Astrocyte (in vitro differentiated cells and primary cell): ENCODE measurements at regions not wholly inside any gene's neighbourhood (a gene's known extent, or its start where the extent isn't known, plus 50 kb on each side); places are given as distances from the start of the nearest gene placed in this dataset.

ENCODE experiments used
- DNase-seq: peaks from one replicate; pipeline ENCODE4 v3.0.0-alpha.2; 2010; ENCODE audit warnings: low read depth
- FAIRE-seq: peaks from 2 replicates; lab custom pipeline; 2011; peaks lifted over from hg19 to GRCh38; lab: Jason Lieb, UNC
- H2AFZ ChIP-seq: 2 replicates; pipeline ENCODE4 v1.6.0; 2012; ENCODE audit warnings: low read depth, low read length, inconsistent platforms
- H3K27ac ChIP-seq: 2 replicates; pipeline ENCODE4 v1.5.1; 2011; ENCODE audit warnings: low read depth, low read length, inconsistent platforms
- H3K27me3 ChIP-seq: 2 replicates; pipeline ENCODE4 v1.6.0; 2011; ENCODE audit warnings: low read length, inconsistent platforms; ENCODE audit not compliant: insufficient read depth
- H3K36me3 ChIP-seq: 2 replicates; pipeline ENCODE4 v1.5.1; 2011; ENCODE audit warnings: low read length, inconsistent platforms; ENCODE audit not compliant: insufficient read depth
- H3K4me1 ChIP-seq: 2 replicates; pipeline ENCODE4 v1.5.1; 2011; ENCODE audit warnings: low read length, inconsistent platforms; ENCODE audit not compliant: insufficient read depth
- H3K4me2 ChIP-seq: 2 replicates; pipeline ENCODE4 v1.6.0; 2012; ENCODE audit warnings: low read length, inconsistent platforms
- H3K4me3 ChIP-seq: 2 replicates; pipeline ENCODE4 v1.5.1; 2011; ENCODE audit warnings: low read depth, mild to moderate bottlenecking, low read length, inconsistent platforms; ENCODE audit not compliant: insufficient read depth
- H3K79me2 ChIP-seq: 2 replicates; pipeline ENCODE4 v1.6.0; 2012; ENCODE audit warnings: mild to moderate bottlenecking, low read length, inconsistent platforms; ENCODE audit not compliant: insufficient read depth
- H3K9ac ChIP-seq: 2 replicates; pipeline ENCODE4 v1.6.0; 2012; ENCODE audit warnings: mild to moderate bottlenecking, low read length, inconsistent platforms
- H3K9me3 ChIP-seq: 2 replicates; pipeline ENCODE4 v1.5.1; 2012; ENCODE audit warnings: low read depth, mild to moderate bottlenecking, low read length, inconsistent platforms; ENCODE audit not compliant: insufficient read depth
- H4K20me1 ChIP-seq: 2 replicates; pipeline ENCODE4 v1.6.0; 2012; ENCODE audit warnings: low read length, inconsistent platforms; ENCODE audit not compliant: insufficient read depth
- H3K27ac Mint-ChIP-seq: one replicate; pipeline ENCODE4 v1.8.0; 2021; ENCODE audit warnings: mild to moderate bottlenecking, mixed read lengths; ENCODE audit not compliant: unreplicated experiment
- H3K27me3 Mint-ChIP-seq: one replicate; pipeline ENCODE4 v1.8.0; 2021; ENCODE audit warnings: low read depth, mixed read lengths; ENCODE audit not compliant: unreplicated experiment
- H3K36me3 Mint-ChIP-seq: one replicate; pipeline ENCODE4 v1.8.0; 2021; ENCODE audit warnings: low read depth, mixed read lengths; ENCODE audit not compliant: unreplicated experiment
- H3K4me1 Mint-ChIP-seq: one replicate; pipeline ENCODE4 v1.8.0; 2021; ENCODE audit warnings: low read depth, mixed read lengths; ENCODE audit not compliant: unreplicated experiment
- H3K4me3 Mint-ChIP-seq: one replicate; pipeline ENCODE4 v1.8.0; 2021; ENCODE audit warnings: mild to moderate bottlenecking, moderate library complexity, mixed read lengths; ENCODE audit not compliant: unreplicated experiment
- H3K9me3 Mint-ChIP-seq: one replicate; pipeline ENCODE4 v1.8.0; 2021; ENCODE audit warnings: mild to moderate bottlenecking, mixed read lengths; ENCODE audit not compliant: unreplicated experiment
- EZH2 ChIP-seq: IDR thresholded peaks from 2 replicates; pipeline ENCODE4 v1.6.1; 2012; ENCODE audit warnings: mild to moderate bottlenecking, low read length, inconsistent platforms; ENCODE audit not compliant: insufficient read depth
- TF ChIP-seq, protein P1 (sequence below): IDR thresholded peaks from 2 replicates; pipeline ENCODE4 v1.5.1; 2011; ENCODE audit warnings: low read depth, mild to moderate bottlenecking, inconsistent platforms, low read length, moderate library complexity; ENCODE audit not compliant: insufficient read depth

DNA sequence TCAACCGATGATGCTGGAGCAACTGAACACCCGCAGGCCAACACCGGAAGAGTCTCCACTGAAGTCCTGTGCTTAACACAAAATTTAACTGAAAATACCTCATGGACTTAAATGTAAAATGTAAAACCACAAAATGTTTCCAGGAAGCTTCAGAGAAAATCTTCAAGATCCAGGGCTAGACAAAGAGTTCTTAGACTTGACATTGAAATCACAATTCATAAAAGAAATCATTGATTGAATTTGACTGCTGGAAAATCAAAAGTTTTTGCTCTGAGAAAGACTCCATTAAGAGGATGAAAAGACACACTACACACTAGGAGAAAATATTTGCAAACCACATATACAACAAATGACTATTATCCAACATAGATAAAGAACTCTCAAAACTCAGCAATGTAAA is 234.7 kb upstream of the PPP2R2D start:
- Mint-ChIP-seq H3K27ac (no peak overlapping the region), H3K4me1 (no peaks in the 10 kb centered on the region), H3K36me3 (no peaks in the 10 kb centered on the region), H3K9me3 (peaks cover 17% of the 10 kb centered on the region), H3K4me3 (no peak overlapping the region), H3K27me3 (peaks cover 22% of the 10 kb centered on the region)
- Histone ChIP-seq H3K9ac (no peak overlapping the region), H3K4me2 (no peak overlapping the region), H3K27me3 (no peaks in the 10 kb centered on the region), H3K9me3 (peaks cover 5% of the 10 kb centered on the region), H3K4me1 (no peaks in the 10 kb centered on the region), H3K4me3 (no peak overlapping the region), H4K20me1 (no peaks in the 10 kb centered on the region), H3K36me3 (no peaks in the 10 kb centered on the region), H2AFZ (no peak overlapping the region), H3K79me2 (no peaks in the 10 kb centered on the region), H3K27ac (no peak overlapping the region)
- no peak for DNase-seq
- no peak for FAIRE-seq
- no peak for TF ChIP-seq EZH2
- TF ChIP-seq, protein P1, sequence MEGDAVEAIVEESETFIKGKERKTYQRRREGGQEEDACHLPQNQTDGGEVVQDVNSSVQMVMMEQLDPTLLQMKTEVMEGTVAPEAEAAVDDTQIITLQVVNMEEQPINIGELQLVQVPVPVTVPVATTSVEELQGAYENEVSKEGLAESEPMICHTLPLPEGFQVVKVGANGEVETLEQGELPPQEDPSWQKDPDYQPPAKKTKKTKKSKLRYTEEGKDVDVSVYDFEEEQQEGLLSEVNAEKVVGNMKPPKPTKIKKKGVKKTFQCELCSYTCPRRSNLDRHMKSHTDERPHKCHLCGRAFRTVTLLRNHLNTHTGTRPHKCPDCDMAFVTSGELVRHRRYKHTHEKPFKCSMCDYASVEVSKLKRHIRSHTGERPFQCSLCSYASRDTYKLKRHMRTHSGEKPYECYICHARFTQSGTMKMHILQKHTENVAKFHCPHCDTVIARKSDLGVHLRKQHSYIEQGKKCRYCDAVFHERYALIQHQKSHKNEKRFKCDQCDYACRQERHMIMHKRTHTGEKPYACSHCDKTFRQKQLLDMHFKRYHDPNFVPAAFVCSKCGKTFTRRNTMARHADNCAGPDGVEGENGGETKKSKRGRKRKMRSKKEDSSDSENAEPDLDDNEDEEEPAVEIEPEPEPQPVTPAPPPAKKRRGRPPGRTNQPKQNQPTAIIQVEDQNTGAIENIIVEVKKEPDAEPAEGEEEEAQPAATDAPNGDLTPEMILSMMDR = no peak

GRCh38 chr10:131667047-131667446 is 233.8 kb upstream of the PPP2R2D start:
- Histone ChIP-seq H3K4me1 (no peaks in the 10 kb centered on the region), H2AFZ (no peak overlapping the region), H3K27me3 (no peaks in the 10 kb centered on the region), H3K27ac (no peak overlapping the region), H3K4me3 (no peak overlapping the region), H3K36me3 (no peaks in the 10 kb centered on the region), H3K4me2 (no peak overlapping the region), H3K79me2 (no peaks in the 10 kb centered on the region), H4K20me1 (no peaks in the 10 kb centered on the region), H3K9ac (no peak overlapping the region), H3K9me3 (peaks cover 9% of the 10 kb centered on the region)
- H3K27ac Mint-ChIP-seq = no peak overlapping the region
- no peak for TF ChIP-seq EZH2
- TF ChIP-seq, protein P1 = no peak
- FAIRE-seq = no peak
- peaks cover 22% of the 10 kb centered on the region for H3K27me3 Mint-ChIP-seq
- DNase-seq = no peak
- H3K4me1 Mint-ChIP-seq = no peaks in the 10 kb centered on the region
- H3K4me3 Mint-ChIP-seq = no peak overlapping the region
- H3K36me3 Mint-ChIP-seq = no peaks in the 10 kb centered on the region
- H3K9me3 Mint-ChIP-seq = peaks cover 21% of the 10 kb centered on the region

DNA sequence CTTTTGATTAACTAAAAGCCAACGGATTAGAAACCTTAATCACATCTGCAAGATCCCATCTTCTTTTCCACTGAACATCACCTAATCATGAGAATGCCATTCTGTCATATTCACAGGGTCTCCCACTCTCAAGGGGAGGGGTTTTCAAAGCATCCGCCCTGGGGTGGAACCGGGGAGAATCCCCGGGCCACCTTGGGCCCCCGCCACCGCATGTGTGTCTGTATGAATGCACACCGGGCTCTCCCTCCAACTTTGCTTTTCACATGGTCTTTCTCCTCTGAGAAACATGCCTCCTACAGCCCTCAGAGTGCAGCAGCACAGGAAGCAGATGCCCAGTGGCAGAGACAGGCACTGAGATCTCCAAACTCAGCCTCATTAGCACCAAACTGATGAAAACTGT is 233.2 kb upstream of the PPP2R2D start:
- H2AFZ ChIP-seq = no peak overlapping the region
- H3K4me1 ChIP-seq = no peaks in the 10 kb centered on the region
- Mint-ChIP-seq H3K4me3 (no peak overlapping the region), H3K9me3 (peaks cover 24% of the 10 kb centered on the region), H3K27me3 (peaks cover 22% of the 10 kb centered on the region), H3K27ac (no peak overlapping the region), H3K36me3 (no peaks in the 10 kb centered on the region), H3K4me1 (no peaks in the 10 kb centered on the region)
- TF ChIP-seq EZH2 = no peak
- TF ChIP-seq, protein P1 = no peak
- no peaks in the 10 kb centered on the region for H4K20me1 ChIP-seq
- no peak for DNase-seq
- no peaks in the 10 kb centered on the region for H3K27me3 ChIP-seq
- H3K79me2 ChIP-seq = no peaks in the 10 kb centered on the region
- no peak overlapping the region for H3K27ac ChIP-seq
- no peaks in the 10 kb centered on the region for H3K36me3 ChIP-seq
- no peak overlapping the region for H3K4me2 ChIP-seq
- H3K4me3 ChIP-seq = no peak overlapping the region
- no peak overlapping the region for H3K9ac ChIP-seq
- no peak for FAIRE-seq
- H3K9me3 ChIP-seq = peaks cover 9% of the 10 kb centered on the region
